Left lung (tissue), 4 donors: ENCODE measurements at regions not wholly inside any gene's neighbourhood (a gene's known extent, or its start where the extent isn't known, plus 50 kb on each side); places are given as distances from the start of the nearest gene placed in this dataset.

Experiments
- ATAC-seq: fragments of 200-7000 bp; cut with Tn5 transposase; one replicate; pipeline ENCODE4 v1.9.1; 2020; ENCODE audit warnings: moderate library complexity
- DNase-seq, 4 donors: peaks; one replicate each; pipeline ENCODE4 v3.0.0-alpha.2; 2013 to 2020
- H3K27ac ChIP-seq, 2 donors: fragments of 200-600 bp; sonication (generic) in 1 of 2; one replicate each; pipeline versions ENCODE4 v1.5.0 to v1.8.0; 2020 to 2021
- H3K27me3 ChIP-seq, 2 donors: fragments of 200-600 bp; sonication (generic) in 1 of 2; one replicate each; pipeline versions ENCODE4 v1.5.0 to v1.8.0; 2020 to 2021
- H3K36me3 ChIP-seq, 2 donors: fragments of 200-600 bp; sonication (generic) in 1 of 2; one replicate each; pipeline versions ENCODE4 v1.5.0 to v1.8.0; 2020 to 2021
- H3K4me1 ChIP-seq, 2 donors: fragments of 200-600 bp; one replicate each; pipeline ENCODE4 v1.8.0; 2021
- H3K4me3 ChIP-seq, 2 donors: fragments of 200-600 bp; sonication (generic) in 1 of 2; one replicate each; pipeline versions ENCODE4 v1.5.0 to v1.8.0; 2020 to 2021; ENCODE audit warnings: mild to moderate bottlenecking in 1 of 2
- H3K9me3 ChIP-seq, 2 donors: fragments of 200-600 bp; sonication (generic) in 1 of 2; one replicate each; pipeline versions ENCODE4 v1.5.0 to v1.8.0; 2020 to 2021
- CTCF ChIP-seq, 2 donors: fragments of 200-600 bp; sonication (generic) in 1 of 2; IDR thresholded peaks; one replicate each; pipeline versions ENCODE4 v1.5.0 to v1.8.0; 2021; ENCODE audit warnings: antibody characterized with exemption in 2 of 2
- intact Hi-C, 2 donors: fragments of 100-400 bp; cut with DNase I; formaldehyde crosslinking; loops; one replicate each; pipeline versions ENCODE4 v1.11.2 to v1.14.2; 2022
- donor health status: DM: no; HTN: yes; CAD: no.
- donor health status: DM: no; HTN: no; CAD: no.

GRCh38 chr15:94164202-94164807, 67.1 kb upstream of the MCTP2 start:
- intact Hi-C loops, result no loop called here
- no peaks in the 10 kb centered on the region for H3K27me3 ChIP-seq
- H3K9me3 ChIP-seq, result no peaks in the 10 kb centered on the region
- peak; percentile 80 to 83 for TF ChIP-seq CTCF (IDR thresholded peaks at IDR 0.05)
- no peak overlapping the region for H3K27ac ChIP-seq
- H3K4me1 ChIP-seq, result peaks cover 0 to 7% of the 10 kb centered on the region in 2 donors
- peak; percentile 97 for ATAC-seq
- no peak overlapping the region for H3K4me3 ChIP-seq
- peak in 3 of 4 donors; percentile 42 to 75 (median 53) for DNase-seq
- H3K36me3 ChIP-seq, result no peaks in the 10 kb centered on the region

- Histone ChIP-seq H3K27me3 (no peaks in the 10 kb centered on the region), H3K4me3 (no peak overlapping the region), H3K4me1 (peaks cover 0 to 7% of the 10 kb centered on the region in 2 donors), H3K27ac (no peak overlapping the region), H3K9me3 (no peaks in the 10 kb centered on the region), H3K36me3 (no peaks in the 10 kb centered on the region)
- DNase-seq, result no peak
- no peak for ATAC-seq
- no peak for TF ChIP-seq CTCF (IDR thresholded peaks at IDR 0.05)
- intact Hi-C loops, result no loop called here
Measured at GRCh38 chr15:94162939-94163338, 68.4 kb upstream of the MCTP2 start.

- Histone ChIP-seq H3K27ac (no peak overlapping the region), H3K27me3 (no peaks in the 10 kb centered on the region), H3K4me3 (no peak overlapping the region), H3K9me3 (no peaks in the 10 kb centered on the region), H3K4me1 (no peaks in the 10 kb centered on the region), H3K36me3 (no peaks in the 10 kb centered on the region)
- DNase-seq, result no peak
- ATAC-seq, result no peak
- no peak for TF ChIP-seq CTCF (IDR thresholded peaks at IDR 0.05)
- intact Hi-C loops, result no loop called here
Measured at GRCh38 chr15:94154255-94154654, 77.1 kb upstream of the MCTP2 start.

GRCh38 chr15:94145046-94145445, 86.3 kb upstream of the MCTP2 start:
- TF ChIP-seq CTCF (IDR thresholded peaks at IDR 0.05), result no peak
- no peaks in the 10 kb centered on the region for H3K36me3 ChIP-seq
- no peaks in the 10 kb centered on the region for H3K9me3 ChIP-seq
- no peaks in the 10 kb centered on the region for H3K27me3 ChIP-seq
- H3K27ac ChIP-seq, result no peak overlapping the region
- no peak for ATAC-seq
- peak in 1 of 4 donors; percentile 14 for DNase-seq
- no peaks in the 10 kb centered on the region for H3K4me1 ChIP-seq
- intact Hi-C loops, result no loop called here
- H3K4me3 ChIP-seq, result no peak overlapping the region

- Histone ChIP-seq H3K27me3 (no peaks in the 10 kb centered on the region), H3K4me1 (no peaks in the 10 kb centered on the region), H3K9me3 (no peaks in the 10 kb centered on the region), H3K27ac (no peak overlapping the region), H3K4me3 (no peak overlapping the region), H3K36me3 (no peaks in the 10 kb centered on the region)
- DNase-seq (no peak), ATAC-seq (no peak)
- intact Hi-C loops, result no loop called here
- TF ChIP-seq CTCF (IDR thresholded peaks at IDR 0.05), result no peak
Measured at GRCh38 chr15:94141802-94142201, 89.6 kb upstream of the MCTP2 start.
